Activated CD8-positive, alpha-beta memory T cell treated with anti-CD3 and anti-CD28 coated beads for 36 hours (primary cell): ENCODE measurements at regions not wholly inside any gene's neighbourhood (a gene's known extent, or its start where the extent isn't known, plus 50 kb on each side); places are given as distances from the start of the nearest gene placed in this dataset.
"Not testable (repeated sequence)": the region's sequence is repeated elsewhere in the genome, so short reads cannot be mapped to it uniquely, and the experiment has no call there.

Source experiments
- CTCF ChIA-PET: fragments of 350-600 bp; sonication (Branson Sonifier 250); formaldehyde crosslinking; loops from one replicate; lab custom pipeline; 2021; ENCODE audit warnings: antibody characterized with exemption; lab: Charles Lee
- POLR2A ChIA-PET: fragments of 350-600 bp; sonication (Branson Sonifier 250); formaldehyde crosslinking; loops from one replicate; lab custom pipeline; 2021; ENCODE audit warnings: antibody characterized with exemption; lab: Charles Lee

- POLR2A ChIA-PET: no interaction called here
- CTCF ChIA-PET: interaction anchor here (0.5 to 0.6 kb wide), 2 partner anchors 79 to 225 kb away, joined by 4 read pairs; no protein-coding TSS in a partner anchor
Measured at GRCh38 chr10:63077800-63078199, 55.3 kb upstream of the NRBF2 start.

GRCh38 chr10:63072951-63073350, 60.2 kb upstream of the NRBF2 start:
- ChIA-PET CTCF (no interaction called here), POLR2A (no interaction called here)

GRCh38 chr10:63071145-63071544, 62.0 kb upstream of the NRBF2 start:
- ChIA-PET CTCF (no interaction called here), POLR2A (interaction anchor here (0.6 kb wide), 1 partner anchor 400 kb away, joined by 4 read pairs; no protein-coding TSS in a partner anchor)

- CTCF ChIA-PET: no interaction called here
Measured at GRCh38 chr10:63069318-63069717, 63.8 kb upstream of the NRBF2 start.

GRCh38 chr10:63068246-63068645, 64.9 kb upstream of the NRBF2 start:
- ChIA-PET CTCF (interaction anchor here (1.0 kb wide), 1 partner anchor 251 kb away, joined by 3 read pairs; no protein-coding TSS in a partner anchor), POLR2A (no interaction called here)

More at GRCh38 chr10:63069318-63069717, 63.8 kb upstream of the NRBF2 start:
- POLR2A ChIA-PET: no interaction called here

- POLR2A ChIA-PET: no interaction called here
- CTCF ChIA-PET: interaction anchor here (1.0 kb wide), 1 partner anchor 62 kb away, joined by 3 read pairs; no protein-coding TSS in a partner anchor
Measured at GRCh38 chr10:63066606-63067005, 66.5 kb upstream of the NRBF2 start.

- POLR2A ChIA-PET: no interaction called here
- CTCF ChIA-PET: no interaction called here
Measured at GRCh38 chr10:63064706-63065105, 68.4 kb upstream of the NRBF2 start.

GRCh38 chr10:63058236-63058635, 74.9 kb upstream of the NRBF2 start:
- POLR2A ChIA-PET: no interaction called here
- CTCF ChIA-PET: interaction anchor here (0.6 kb wide), 1 partner anchor 72 kb away, joined by 3 read pairs; no protein-coding TSS in a partner anchor

GRCh38 chr10:63057509-63057908, 75.6 kb upstream of the NRBF2 start:
- ChIA-PET POLR2A (no interaction called here), CTCF (interaction anchor here (0.8 kb wide), 1 partner anchor 448 kb away, joined by 3 read pairs; no protein-coding TSS in a partner anchor)

GRCh38 chr10:63055705-63056104, 77.4 kb upstream of the NRBF2 start:
- CTCF ChIA-PET: no interaction called here
- POLR2A ChIA-PET: no interaction called here

- POLR2A ChIA-PET: no interaction called here
- CTCF ChIA-PET: no interaction called here
Measured at GRCh38 chr10:63054889-63055611, 78.1 kb upstream of the NRBF2 start.

- POLR2A ChIA-PET: no interaction called here
- CTCF ChIA-PET: no interaction called here
Measured at GRCh38 chr10:63052083-63052482, 81.0 kb upstream of the NRBF2 start.

GRCh38 chr10:63042256-63042655, 90.9 kb upstream of the NRBF2 start:
- ChIA-PET CTCF (no interaction called here), POLR2A (no interaction called here)

- POLR2A ChIA-PET, CTCF ChIA-PET: not testable (repeated sequence)
Measured at GRCh38 chr10:63033616-63034185, 99.4 kb upstream of the NRBF2 start.

- POLR2A ChIA-PET: no interaction called here
- CTCF ChIA-PET: no interaction called here
Measured at GRCh38 chr10:63030536-63030935, 102.6 kb upstream of the NRBF2 start.

- CTCF ChIA-PET: no interaction called here
- POLR2A ChIA-PET: no interaction called here
Measured at GRCh38 chr10:63027531-63027930, 105.6 kb upstream of the NRBF2 start.

- ChIA-PET POLR2A (no interaction called here), CTCF (no interaction called here)
Measured at GRCh38 chr10:63021225-63021624, 111.9 kb upstream of the NRBF2 start.

GRCh38 chr10:63013755-63014154, 119.4 kb upstream of the NRBF2 start:
- ChIA-PET POLR2A (no interaction called here), CTCF (interaction anchor here (0.7 kb wide), 1 partner anchor 16 kb away, joined by 3 read pairs; no protein-coding TSS in a partner anchor)

- POLR2A ChIA-PET: no interaction called here
Measured at GRCh38 chr10:63012623-63013022, 120.5 kb upstream of the NRBF2 start.

GRCh38 chr10:63010203-63010602, 122.9 kb upstream of the NRBF2 start:
- ChIA-PET CTCF (interaction anchor here (0.6 to 1.0 kb wide), 2 partner anchors 146 to 192 kb away, joined by 3 read pairs; no protein-coding TSS in a partner anchor), POLR2A (no interaction called here)

More at GRCh38 chr10:63012623-63013022, 120.5 kb upstream of the NRBF2 start:
- CTCF ChIA-PET: no interaction called here

- ChIA-PET CTCF (no interaction called here), POLR2A (no interaction called here)
Measured at GRCh38 chr10:63008491-63008890, 124.6 kb upstream of the NRBF2 start.
